NCI-H2081 (cell line): ENCODE measurements at regions not wholly inside any gene's neighbourhood (a gene's known extent, or its start where the extent isn't known, plus 50 kb on each side); places are given as distances from the start of the nearest gene placed in this dataset.

Experiments used
- DNase-seq, 2 experiments: peaks; one replicate each; lab custom pipeline; 2025; lab: John Stamatoyannopoulos, UW

GRCh38 chr18:29531746-29532145 lies 1354.8 kb upstream of the CDH2 start:
- DNase-seq: no peak

- no peak for DNase-seq
Measured at GRCh38 chr18:29523371-29523770, 1346.4 kb upstream of the CDH2 start.

GRCh38 chr18:29512761-29513160 lies 1335.8 kb upstream of the CDH2 start:
- DNase-seq: no peak

- DNase-seq: peak; percentile 9 to 29
Measured at GRCh38 chr18:29512203-29512602, 1335.3 kb upstream of the CDH2 start.

GRCh38 chr18:29501952-29502351 lies 1325.0 kb upstream of the CDH2 start:
- no peak for DNase-seq

GRCh38 chr18:29496152-29496680 lies 1319.3 kb upstream of the CDH2 start:
- peak in 1 of 2 experiments; percentile 7 for DNase-seq

GRCh38 chr18:29494371-29494770 lies 1317.4 kb upstream of the CDH2 start:
- no peak for DNase-seq

- no peak for DNase-seq
Measured at GRCh38 chr18:29491907-29492306, 1315.0 kb upstream of the CDH2 start.

- DNase-seq: no peak
Measured at GRCh38 chr18:29488617-29489016, 1311.7 kb upstream of the CDH2 start.

GRCh38 chr18:29465526-29465925 lies 1288.6 kb upstream of the CDH2 start:
- DNase-seq: no peak

GRCh38 chr18:29459972-29460371 lies 1283.0 kb upstream of the CDH2 start:
- no peak for DNase-seq

GRCh38 chr18:29457316-29457889 lies 1280.5 kb upstream of the CDH2 start:
- DNase-seq: no peak

- no peak for DNase-seq
Measured at GRCh38 chr18:29449424-29449823, 1272.5 kb upstream of the CDH2 start.

GRCh38 chr18:29439398-29439797 lies 1262.5 kb upstream of the CDH2 start:
- DNase-seq: no peak

GRCh38 chr18:29436459-29436858 lies 1259.5 kb upstream of the CDH2 start:
- no peak for DNase-seq

GRCh38 chr18:29434650-29435049 lies 1257.7 kb upstream of the CDH2 start:
- DNase-seq: no peak

GRCh38 chr18:29430416-29430815 lies 1253.5 kb upstream of the CDH2 start:
- DNase-seq: no peak

GRCh38 chr18:29418136-29418535 lies 1241.2 kb upstream of the CDH2 start:
- DNase-seq: no peak

GRCh38 chr18:29406996-29407395 lies 1230.1 kb upstream of the CDH2 start:
- no peak for DNase-seq

- DNase-seq: no peak
Measured at GRCh38 chr18:29397536-29397935, 1220.6 kb upstream of the CDH2 start.

GRCh38 chr18:29383311-29384273 lies 1206.7 kb upstream of the CDH2 start:
- DNase-seq: no peak

GRCh38 chr18:29378651-29379136 lies 1201.8 kb upstream of the CDH2 start:
- no peak for DNase-seq

- no peak for DNase-seq
Measured at GRCh38 chr18:29377346-29377745, 1200.4 kb upstream of the CDH2 start.
